ENCODE measurements at regions not wholly inside any gene's neighbourhood (a gene's known extent, or its start where the extent isn't known, plus 50 kb on each side); places are given as distances from the start of the nearest gene placed in this dataset.

DNA sequence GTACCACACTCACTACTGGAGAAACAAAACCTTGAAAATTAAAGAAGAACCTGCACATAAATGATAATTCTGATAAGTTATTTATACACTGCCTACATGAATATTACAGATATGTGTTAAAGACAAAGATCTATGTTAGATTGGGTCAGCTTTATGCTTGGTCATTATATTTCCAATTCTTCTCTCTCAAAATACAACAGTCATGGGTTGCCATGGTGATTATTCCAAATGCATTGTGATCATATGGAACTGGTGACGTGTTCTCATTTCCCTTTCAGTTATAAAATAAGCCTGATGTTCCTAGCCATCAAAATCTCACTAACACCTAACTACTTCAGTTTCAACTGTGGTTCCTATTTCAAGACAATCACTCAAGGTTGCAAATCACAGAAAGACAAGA lies 1416.4 kb downstream of the UQCRFS1 start:
- H3K27ac ChIP-seq (ENCODE audit: low read depth, low read length) = no peak overlapping the region
- 82 to 88% (median 82%) methylated on average over 1 of the region's 1 CpG for WGBS, 3 donors

DNA sequence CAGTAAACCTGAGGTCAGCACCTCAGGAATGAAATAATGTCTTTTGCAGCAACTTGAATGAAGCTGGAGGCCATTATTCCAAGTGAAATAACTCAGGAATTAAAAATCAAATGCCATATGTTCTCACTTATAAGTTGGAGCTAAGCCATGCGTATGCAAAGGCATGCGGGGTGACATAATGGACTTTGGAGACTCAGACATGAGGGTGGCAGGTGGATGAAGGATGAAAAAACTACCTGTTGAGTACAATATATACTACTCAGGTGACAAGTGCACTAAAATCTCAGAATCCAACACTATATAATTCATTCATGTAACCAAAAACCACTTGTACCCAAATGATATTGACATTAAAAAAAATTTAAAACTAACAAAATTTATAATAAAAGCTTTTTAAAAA lies 1416.9 kb downstream of the UQCRFS1 start:
- WGBS, 3 donors = 46 to 91% (median 48%) methylated on average over 2 of the region's 2 CpGs
- no peak overlapping the region for H3K27ac ChIP-seq (ENCODE audit: low read depth, low read length)

DNA sequence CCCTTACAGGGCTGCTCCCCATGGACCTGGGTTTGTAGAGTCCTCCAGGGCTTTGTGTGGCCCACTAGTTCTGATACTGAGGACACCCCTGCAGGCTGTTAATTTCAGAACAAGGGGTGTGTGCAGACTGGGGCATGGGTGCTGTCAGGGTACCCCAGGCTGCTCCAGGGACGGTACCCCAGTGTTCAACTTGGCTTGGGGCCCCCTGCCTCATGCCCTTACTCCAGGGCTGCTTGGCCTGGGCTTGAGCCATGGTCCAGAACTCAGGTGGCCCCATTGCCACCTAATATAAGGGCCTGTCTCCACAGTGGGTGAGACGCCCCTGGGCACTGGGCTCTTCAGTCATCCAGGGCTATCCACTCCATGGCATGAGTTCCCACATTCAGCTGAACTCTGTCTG lies 1417.6 kb downstream of the UQCRFS1 start:
- WGBS, 3 donors = 88 to 98% (median 96%) methylated on average over 2 of the region's 2 CpGs
- H3K27ac ChIP-seq (ENCODE audit: low read depth, low read length) = no peak overlapping the region

DNA sequence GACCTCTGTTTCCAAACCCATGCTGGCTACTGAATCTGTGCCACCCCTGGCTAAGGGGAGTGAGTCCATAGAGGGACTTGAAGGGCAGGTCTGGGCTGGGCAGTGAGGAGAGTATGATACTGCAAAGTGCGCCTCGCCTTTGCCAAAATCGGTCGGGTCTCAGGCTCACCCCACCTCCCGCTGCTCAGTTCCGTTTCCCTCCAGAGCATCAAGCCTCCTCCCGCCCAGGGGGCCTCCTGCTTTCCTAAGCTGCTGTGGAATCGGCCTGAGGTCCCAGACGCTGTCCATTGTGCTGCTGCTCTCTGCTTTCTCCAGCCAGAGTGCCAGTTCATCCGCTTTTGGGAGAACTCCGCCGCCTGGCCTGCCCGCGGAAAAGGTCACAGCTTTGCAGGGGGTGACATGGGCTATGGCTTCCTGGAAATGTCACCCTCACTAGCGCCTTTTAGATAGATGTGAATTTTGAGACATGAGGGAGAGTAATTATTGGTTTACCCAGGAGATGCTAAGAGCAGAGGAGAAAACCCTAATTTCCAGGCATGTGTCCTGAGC lies 1418.4 kb downstream of the UQCRFS1 start:
- no peak overlapping the region for H3K27ac ChIP-seq (ENCODE audit: low read depth, low read length)
- 7 to 11% (median 8%) methylated on average over 15 of the region's 15 CpGs for WGBS, 3 donors

DNA sequence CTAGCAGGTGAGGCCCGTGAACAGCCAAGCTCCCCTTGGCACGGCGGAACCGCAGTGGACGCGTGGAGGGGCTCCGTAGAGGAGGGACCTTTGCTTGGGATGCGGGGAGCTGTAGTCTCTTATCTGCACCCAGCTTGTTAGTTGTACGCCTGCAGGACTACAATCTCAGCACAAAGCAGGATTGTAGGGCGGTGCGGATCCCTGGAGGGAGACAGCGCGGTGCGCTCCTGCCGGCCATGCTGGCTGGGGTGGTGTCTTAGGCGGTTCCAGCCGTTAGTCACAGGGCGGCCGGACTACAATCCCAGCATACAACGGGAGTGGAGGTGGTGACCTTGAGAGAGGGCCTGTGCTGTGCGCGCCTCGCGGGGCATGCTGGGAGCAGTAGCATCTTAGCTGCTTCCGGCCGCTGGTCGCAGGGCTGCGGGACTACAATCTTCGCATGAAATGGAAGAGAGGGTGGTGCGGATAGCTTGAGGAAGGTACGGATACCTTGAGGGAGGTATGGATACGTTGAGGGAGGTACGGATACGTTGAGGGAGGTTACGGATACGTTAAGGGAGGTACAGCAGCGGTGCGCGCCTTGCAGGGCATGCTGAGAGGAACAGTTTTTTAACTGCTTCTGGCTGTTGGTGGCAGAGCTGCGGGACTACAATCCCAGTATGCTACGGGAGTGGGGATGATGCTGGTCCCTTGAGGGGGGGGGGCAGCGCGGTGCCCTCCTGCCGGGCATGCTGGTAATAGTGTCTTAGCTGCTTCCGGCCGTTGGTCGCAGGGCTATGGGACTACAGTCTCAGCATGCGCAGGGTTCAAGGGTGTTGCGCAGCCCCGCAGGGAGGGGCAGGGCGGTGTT lies 1419.1 kb downstream of the UQCRFS1 start:
- WGBS, 3 donors = 0 to 2% (median 0%) methylated on average over 51 of the region's 51 CpGs
- no peak overlapping the region for H3K27ac ChIP-seq (ENCODE audit: low read depth, low read length)

DNA sequence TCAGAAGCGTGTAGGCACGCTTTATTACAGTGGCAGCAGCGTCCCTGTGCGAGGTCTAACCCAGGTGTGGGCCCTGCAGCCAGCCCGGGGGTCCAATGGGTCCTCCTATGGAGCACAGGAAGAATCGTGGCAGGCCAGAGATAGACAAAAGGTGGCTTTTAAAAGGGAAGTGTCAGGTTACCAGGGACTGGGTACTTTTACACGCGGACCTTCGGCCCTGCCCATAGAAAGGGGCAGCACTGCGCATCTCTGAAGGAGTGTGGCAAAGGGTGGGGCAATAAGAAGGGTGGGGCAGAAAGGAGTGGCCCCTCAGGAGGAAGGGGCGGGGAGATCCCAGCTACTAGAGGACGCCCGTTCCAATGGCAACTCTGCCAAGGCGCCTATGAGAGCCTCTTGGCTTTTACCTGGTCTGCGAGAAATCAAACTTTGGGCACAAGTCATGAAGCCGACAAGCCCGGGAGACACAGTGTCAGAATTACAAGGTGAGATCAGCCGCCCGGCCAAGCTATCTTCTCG lies 1419.8 kb downstream of the UQCRFS1 start:
- 0 to 1% (median 0%) methylated on average over 20 of the region's 20 CpGs for WGBS, 3 donors
- peak overlapping the region; percentile 24 for H3K27ac ChIP-seq (ENCODE audit: low read depth, low read length)

DNA sequence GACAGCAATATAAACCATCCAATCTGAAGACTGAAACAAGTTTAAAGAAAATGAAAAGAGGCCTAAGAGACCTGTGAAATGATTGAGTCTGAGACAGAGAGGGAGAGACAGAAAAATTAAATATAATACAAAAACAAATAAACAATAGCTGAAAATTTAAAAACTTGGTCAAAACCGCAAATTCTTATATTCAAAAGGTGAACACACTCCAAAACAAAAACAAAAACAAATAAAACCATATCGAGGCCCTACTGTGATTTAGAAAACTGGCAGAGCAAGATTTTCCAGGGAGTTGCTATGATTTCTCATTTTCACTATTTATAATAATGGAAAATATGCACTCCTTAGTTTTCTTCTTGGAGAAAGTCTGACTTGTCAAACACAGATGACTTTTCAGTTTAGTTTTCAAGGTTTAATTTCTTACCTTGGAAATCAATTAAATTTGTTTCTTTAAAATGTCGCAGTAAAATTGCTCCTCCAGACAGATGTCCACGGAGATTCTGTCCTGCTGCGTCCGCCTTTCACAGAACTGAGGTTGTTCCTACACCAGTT lies 1420.3 kb downstream of the UQCRFS1 start:
- WGBS, 3 donors = 5 to 18% (median 12%) methylated on average over 6 of the region's 6 CpGs
- H3K27ac ChIP-seq (ENCODE audit: low read depth, low read length) = peak overlapping the region; percentile 24

DNA sequence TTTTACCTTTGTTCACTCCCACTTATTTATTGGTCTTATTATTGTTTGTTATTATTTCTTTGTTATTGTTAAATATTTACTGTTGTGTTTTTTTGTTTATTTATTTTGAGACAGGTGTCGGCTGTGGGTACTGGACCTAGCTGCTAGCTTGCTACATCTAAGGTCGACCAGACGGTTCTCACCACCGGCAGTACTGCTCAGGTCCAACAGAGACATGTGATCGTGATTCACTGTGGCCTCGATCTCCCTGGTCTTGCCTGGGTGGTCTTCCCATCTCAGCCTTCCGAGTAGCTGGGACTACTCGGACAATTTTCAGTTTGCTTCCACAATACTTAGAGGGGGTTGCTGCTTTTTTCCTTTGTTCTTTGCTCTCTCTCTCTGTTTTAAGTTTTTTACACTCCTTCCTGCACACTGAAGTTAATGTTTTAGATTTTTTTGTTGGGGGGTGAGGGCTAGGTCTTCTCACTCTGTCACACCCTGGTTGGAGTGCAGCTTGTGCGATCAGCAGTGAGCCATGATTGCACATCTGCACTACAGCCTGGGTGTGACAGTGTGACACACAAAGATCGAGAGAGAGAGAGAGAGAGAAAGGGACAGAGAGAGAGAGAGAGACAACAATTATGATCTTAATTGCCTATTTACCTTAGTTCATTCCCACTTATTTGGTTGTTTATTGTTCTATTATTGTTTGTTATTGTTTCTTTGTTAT lies 1432.4 kb downstream of the UQCRFS1 start:
- no peak overlapping the region for H3K27ac ChIP-seq (ENCODE audit: low read depth, low read length)
- WGBS, 3 donors = 69 to 96% (median 88%) methylated on average over 10 of the region's 10 CpGs

DNA sequence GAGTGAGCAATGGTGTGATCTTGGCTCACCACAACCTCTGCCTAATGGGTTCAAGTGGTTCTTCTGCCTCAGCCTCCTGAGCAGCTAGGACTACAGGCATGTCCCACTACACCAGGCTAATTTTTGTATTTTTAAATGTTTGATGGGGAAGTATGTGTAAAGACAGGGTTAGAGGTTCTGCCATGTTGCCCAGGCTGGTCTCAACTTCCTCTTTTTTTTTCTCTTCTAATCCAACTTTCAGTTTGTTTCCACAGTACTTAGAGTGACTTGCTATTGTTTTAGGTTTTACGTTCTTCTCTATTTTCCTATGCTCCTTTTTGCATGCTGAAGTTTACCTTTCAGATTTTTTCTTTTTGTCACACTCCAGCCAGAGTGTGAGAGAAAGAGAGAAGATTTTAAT lies 1433.0 kb downstream of the UQCRFS1 start:
- no peak overlapping the region for H3K27ac ChIP-seq (ENCODE audit: low read depth, low read length)
- 49 to 93% (median 58%) methylated on average over 1 of the region's 1 CpG for WGBS, 3 donors

DNA sequence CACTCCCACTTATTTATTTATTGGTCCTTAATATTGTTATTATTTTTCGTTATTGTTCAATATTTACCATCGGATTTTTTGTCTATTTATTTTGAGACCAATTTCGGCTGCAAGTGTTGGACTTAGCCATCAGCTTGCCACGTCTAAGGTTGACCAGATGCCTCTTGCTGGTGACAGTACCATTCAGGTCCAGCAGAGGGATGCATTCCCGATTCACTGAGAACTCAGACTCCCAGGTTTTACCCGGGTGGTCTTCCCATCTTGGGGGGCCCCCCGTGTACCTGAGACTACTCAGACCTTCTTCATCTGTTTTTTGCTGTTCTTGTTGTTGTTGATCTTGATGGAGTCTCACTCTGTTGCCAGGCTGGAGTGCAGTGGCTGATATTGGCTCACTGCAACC lies 1435.2 kb downstream of the UQCRFS1 start:
- H3K27ac ChIP-seq (ENCODE audit: low read depth, low read length) = no peak overlapping the region
- WGBS, 3 donors = 95 to 97% (median 95%) methylated on average over 7 of the region's 7 CpGs

DNA sequence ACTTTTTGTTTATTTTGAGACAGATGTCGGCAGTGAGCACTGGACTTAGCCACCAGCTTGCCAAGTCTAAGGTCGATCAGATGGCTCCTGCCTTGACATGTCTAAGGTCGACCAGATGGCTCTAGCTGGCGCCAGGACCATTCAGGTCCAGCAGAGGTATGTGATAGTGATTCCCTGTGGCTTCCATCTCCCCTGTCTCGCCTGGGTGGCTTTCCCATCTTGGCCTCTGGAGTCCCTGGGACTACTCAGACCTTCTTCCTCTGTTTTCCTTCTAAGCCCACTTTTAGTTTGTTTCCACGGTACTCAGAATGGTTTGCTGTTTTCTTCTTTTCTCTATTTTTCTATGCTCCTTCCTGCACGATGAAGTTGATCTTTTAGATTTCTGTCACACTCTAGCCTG lies 1435.7 kb downstream of the UQCRFS1 start:
- WGBS, 3 donors = 96% methylated on average over 7 of the region's 7 CpGs
- no peak overlapping the region for H3K27ac ChIP-seq (ENCODE audit: low read depth, low read length)

DNA sequence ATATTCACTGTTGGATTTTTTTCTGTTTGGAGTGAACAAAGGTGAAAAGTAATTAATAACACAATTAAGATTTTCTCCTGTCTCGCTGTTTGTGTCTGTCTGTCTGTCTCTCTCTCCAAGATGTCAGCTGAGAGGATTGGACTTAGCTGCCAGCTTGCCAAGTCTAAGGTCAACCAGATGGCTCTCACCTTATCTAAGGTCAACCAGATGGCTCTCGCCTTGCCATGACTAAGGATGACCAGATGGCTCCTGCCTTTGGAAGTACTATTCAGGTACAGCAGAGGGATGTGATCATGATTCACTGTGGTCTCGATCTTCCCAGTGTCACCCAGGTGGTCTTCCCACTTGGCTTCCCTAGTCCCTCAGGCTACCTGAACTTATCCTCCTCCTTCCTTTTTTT lies 1436.4 kb downstream of the UQCRFS1 start:
- WGBS, 3 donors = 97 to 100% (median 97%) methylated on average over 3 of the region's 3 CpGs
- H3K27ac ChIP-seq (ENCODE audit: low read depth, low read length) = no peak overlapping the region

DNA sequence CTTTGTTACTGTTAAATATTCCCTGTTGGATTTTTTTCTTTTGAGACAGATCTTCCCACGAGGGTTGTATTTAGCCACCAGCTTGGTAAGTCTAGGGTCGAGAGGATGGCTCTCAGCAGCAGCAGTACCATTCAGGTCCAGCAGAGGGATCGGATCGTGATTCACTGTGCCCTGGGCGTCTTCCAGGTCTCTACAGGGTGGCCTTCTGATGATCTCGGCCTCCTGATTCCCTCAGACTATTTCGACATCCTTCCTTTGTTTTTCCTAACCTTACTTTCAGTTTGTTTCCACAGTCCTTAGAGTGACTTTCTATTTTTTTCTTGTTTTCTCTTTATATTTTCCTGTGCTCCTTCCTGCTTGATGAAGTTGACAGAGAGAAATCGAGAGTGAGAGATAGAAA lies 1436.9 kb downstream of the UQCRFS1 start:
- no peak overlapping the region for H3K27ac ChIP-seq (ENCODE audit: low read depth, low read length)
- WGBS, 3 donors = 82 to 94% (median 90%) methylated on average over 8 of the region's 8 CpGs

DNA sequence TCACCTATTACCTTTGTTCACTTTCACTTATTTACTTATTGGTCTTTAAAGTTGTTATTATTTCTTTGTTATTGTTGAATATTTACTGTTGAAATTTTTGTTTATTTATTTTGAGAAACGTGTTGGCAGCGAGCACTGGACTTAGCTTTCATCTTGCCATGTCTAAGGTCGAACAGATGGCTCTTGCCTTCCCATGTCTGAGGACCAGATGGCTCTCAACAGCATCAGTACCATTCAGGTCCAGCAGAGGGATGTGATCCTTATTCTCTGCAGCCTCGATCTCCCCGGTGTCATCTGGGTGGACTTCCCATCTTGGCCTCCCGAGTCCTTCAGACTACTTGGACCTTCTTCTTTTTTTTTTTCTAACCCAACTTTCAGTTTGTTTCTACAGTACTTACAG lies 1437.6 kb downstream of the UQCRFS1 start:
- H3K27ac ChIP-seq (ENCODE audit: low read depth, low read length) = no peak overlapping the region
- WGBS, 3 donors = 94 to 99% (median 95%) methylated on average over 6 of the region's 6 CpGs

DNA sequence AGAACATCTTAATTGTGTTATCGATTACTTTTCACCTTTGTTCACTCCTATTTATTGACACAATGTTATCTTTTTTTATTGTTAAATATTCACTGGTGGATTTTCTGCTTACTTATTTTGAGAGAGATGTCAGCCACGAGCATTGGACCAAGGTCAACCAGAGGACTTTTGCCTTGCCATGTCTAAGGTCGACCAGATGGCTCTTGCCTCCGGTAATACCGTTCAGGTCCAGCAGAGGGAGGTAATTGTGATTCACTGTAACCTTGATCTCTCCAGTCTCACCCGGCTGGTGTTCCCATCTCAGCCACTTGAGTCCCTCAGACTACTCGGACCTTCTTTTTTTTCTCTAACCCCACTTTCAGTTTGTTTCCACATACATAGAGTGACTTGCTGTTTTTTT lies 1438.1 kb downstream of the UQCRFS1 start:
- WGBS, 3 donors = 89 to 95% (median 93%) methylated on average over 7 of the region's 7 CpGs
- H3K27ac ChIP-seq (ENCODE audit: low read depth, low read length) = no peak overlapping the region

DNA sequence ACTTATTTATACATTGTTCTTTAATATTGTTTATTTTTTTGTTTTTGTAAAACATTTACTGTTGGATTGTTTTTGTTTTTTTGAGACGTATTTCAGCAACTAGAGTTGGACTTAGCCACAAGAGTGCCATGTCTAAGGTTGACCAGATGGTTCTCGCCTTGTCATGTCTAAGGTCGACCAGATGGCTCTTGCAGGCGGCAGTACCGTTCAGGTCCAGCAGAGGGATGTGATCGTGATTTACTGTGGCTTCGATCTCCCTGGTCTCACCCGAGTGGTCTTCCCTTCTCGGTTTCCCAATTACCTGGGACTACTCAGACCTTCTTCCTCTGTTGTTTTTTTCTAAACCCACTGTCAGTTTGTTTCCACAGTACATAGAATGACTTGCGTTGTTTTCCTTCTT lies 1438.6 kb downstream of the UQCRFS1 start:
- WGBS, 3 donors = 96 to 98% (median 96%) methylated on average over 10 of the region's 10 CpGs
- no peak overlapping the region for H3K27ac ChIP-seq (ENCODE audit: low read depth, low read length)

DNA sequence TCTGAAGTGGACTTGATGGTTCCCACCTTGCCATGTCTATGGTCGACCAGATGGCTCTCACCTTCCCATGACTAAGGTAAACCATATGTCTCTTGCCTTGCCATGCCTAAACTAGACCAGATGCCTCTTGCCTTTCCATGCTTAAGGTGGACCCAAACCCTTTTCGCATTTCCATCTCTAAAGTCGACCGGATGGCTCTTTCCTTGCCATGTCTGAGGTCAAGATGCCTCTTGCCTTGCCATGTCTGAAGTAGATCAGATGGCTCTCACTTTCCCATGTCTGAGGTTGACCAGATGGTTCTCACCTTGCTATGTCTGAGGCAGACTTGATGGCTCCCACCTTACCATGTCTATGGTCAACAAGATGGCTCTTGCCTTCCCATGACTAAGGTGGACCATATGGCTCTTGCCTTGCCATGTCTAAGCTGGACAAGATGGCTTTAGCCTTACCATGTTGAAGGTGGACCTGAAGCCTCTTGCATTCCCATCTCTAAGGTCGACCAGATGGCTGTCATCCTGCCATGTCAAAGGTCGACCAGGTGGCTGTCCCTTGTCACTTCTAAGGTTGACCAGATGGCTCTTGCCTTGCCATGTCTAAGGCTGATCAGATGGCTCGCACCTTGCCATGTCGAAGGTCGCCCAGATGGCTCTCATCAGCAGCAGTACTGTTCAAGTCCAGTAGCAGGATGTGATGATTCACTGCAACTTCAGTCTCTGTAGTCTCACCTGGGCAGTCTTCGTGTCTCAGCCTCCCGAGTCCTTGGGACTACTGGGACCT lies 1439.4 kb downstream of the UQCRFS1 start:
- WGBS, 3 donors = 82 to 87% (median 86%) methylated on average over 11 of the region's 11 CpGs
- H3K27ac ChIP-seq (ENCODE audit: low read depth, low read length) = no peak overlapping the region

DNA sequence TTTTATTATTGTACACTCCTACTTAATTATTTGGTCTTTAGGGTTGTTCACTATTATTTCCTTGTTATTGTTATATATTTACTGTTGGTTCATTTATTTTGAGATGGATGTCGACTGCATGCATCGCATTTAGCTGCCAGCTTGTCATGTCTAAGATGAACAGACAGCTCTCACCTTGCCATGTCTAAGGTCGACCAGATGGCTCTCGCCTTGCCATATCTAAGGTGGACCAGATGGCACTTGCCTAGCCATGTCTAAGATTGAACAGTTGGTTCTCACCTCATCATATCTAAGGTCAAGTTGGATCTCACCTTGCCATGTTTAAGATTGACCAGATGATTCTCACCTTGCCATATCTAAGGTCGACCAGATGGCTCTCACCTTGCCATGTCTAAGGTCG lies 1440.9 kb downstream of the UQCRFS1 start:
- no peak overlapping the region for H3K27ac ChIP-seq (ENCODE audit: low read depth, low read length)
- WGBS, 3 donors = 91 to 96% (median 95%) methylated on average over 6 of the region's 6 CpGs
